ENCODE measurements at regions not wholly inside any gene's neighbourhood (a gene's known extent, or its start where the extent isn't known, plus 50 kb on each side); places are given as distances from the start of the nearest gene placed in this dataset.

DNA sequence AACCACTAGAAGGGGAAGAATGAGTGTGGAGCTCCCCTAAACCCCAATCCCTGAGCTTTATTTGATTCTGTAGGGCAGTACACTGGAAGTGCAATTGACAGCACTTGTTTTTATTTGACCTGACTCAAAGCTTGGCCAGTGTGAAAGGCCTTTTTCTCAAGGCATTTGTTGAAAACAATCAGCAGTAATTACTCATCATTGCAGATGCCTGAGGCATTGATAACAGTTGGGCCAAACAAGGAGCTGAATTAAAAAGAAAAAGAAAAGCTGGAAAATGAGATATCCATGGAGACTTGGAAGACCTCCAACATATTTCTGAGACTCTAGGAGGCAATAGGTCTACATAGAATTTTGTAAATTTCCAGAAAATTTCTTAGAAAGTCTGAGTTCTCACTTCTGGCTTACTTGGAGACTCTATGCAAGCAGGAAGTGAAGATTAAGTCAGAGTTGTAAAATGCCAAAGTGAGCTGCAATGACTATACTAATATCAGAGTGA, 200.8 kb upstream of the KCNJ16 start:
- Histone ChIP-seq H3K4me3 (no peak overlapping the region), H3K27ac (no peak overlapping the region), H3K4me1 (no peaks in the 10 kb centered on the region), H3K9me3 (no peaks in the 10 kb centered on the region), H3K36me3 (ENCODE audit: low read depth, missing control alignments) (no peaks in the 10 kb centered on the region), H3K27me3 (no peaks in the 10 kb centered on the region)
- intact Hi-C loops (cut with DNase I; ENCODE audit: low total_unique reads): no loop called here
- TF ChIP-seq, protein P1, sequence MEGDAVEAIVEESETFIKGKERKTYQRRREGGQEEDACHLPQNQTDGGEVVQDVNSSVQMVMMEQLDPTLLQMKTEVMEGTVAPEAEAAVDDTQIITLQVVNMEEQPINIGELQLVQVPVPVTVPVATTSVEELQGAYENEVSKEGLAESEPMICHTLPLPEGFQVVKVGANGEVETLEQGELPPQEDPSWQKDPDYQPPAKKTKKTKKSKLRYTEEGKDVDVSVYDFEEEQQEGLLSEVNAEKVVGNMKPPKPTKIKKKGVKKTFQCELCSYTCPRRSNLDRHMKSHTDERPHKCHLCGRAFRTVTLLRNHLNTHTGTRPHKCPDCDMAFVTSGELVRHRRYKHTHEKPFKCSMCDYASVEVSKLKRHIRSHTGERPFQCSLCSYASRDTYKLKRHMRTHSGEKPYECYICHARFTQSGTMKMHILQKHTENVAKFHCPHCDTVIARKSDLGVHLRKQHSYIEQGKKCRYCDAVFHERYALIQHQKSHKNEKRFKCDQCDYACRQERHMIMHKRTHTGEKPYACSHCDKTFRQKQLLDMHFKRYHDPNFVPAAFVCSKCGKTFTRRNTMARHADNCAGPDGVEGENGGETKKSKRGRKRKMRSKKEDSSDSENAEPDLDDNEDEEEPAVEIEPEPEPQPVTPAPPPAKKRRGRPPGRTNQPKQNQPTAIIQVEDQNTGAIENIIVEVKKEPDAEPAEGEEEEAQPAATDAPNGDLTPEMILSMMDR (IDR thresholded peaks at IDR 0.05): no peak
- no peak for TF ChIP-seq POLR2A (IDR thresholded peaks at IDR 0.05)
- no peak for DNase-seq

DNA sequence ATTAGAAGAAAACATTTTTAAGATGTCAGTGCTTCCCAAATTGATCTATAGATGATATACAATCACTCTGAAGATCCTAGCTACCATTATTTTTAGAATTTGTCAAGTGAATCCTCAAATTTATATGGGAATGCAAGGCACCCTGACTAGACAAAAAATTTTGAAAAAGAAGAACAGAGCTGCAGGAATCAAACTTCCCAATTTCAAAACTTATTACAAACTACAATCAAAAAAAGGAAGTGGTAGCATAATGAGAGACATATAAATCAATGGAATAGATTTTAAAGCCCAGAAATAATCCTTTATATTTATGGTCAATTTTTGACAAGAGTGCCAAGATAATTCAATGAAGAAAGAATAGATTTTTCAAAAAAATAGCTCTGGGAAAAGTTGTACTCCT, 198.3 kb upstream of the KCNJ16 start:
- Histone ChIP-seq H3K27ac (no peak overlapping the region), H3K27me3 (no peaks in the 10 kb centered on the region), H3K4me3 (no peak overlapping the region), H3K4me1 (no peaks in the 10 kb centered on the region), H3K9me3 (no peaks in the 10 kb centered on the region), H3K36me3 (ENCODE audit: low read depth, missing control alignments) (no peaks in the 10 kb centered on the region)
- intact Hi-C loops (cut with DNase I; ENCODE audit: low total_unique reads): no loop called here
- no peak for DNase-seq
- TF ChIP-seq, protein P1 (IDR thresholded peaks at IDR 0.05): no peak
- TF ChIP-seq POLR2A (IDR thresholded peaks at IDR 0.05): no peak

- intact Hi-C loops (cut with DNase I; ENCODE audit: low total_unique reads): no loop called here
- H3K4me3 ChIP-seq: no peak overlapping the region
- no peak for DNase-seq
- no peak for TF ChIP-seq POLR2A (IDR thresholded peaks at IDR 0.05)
- TF ChIP-seq, protein P1 (IDR thresholded peaks at IDR 0.05): no peak
- H3K27ac ChIP-seq: no peak overlapping the region
- H3K9me3 ChIP-seq: no peaks in the 10 kb centered on the region
- 85 to 94% methylated on average over 2 of the region's 2 CpGs for WGBS, 2 donors
- H3K4me1 ChIP-seq: no peaks in the 10 kb centered on the region
- H3K36me3 ChIP-seq (ENCODE audit: low read depth, missing control alignments): no peaks in the 10 kb centered on the region
- H3K27me3 ChIP-seq: no peaks in the 10 kb centered on the region
Measured at GRCh38 chr17:69878661-69879060, 196.4 kb upstream of the KCNJ16 start.

DNA sequence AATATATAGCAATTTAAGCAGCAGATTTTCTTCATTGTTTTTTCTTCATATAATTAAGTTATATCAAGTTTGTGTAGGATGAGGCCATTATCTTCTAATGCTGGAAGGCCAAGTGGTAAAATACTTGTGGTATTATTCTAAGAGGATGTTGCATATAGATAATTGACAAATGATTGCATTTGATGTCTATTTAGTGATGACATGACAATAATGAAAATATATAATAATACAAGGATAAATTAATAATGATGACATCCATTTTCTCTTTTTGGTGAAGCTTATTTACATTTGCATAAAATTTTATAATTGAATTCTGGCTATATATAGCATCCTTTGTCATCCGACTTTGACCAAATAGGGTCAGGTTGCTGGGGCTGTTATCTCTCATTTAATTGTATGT, 195.4 kb upstream of the KCNJ16 start:
- H3K27ac ChIP-seq: no peak overlapping the region
- H3K9me3 ChIP-seq: no peaks in the 10 kb centered on the region
- WGBS, 2 donors: 70 to 77% methylated on average over 1 of the region's 1 CpG
- DNase-seq: no peak
- TF ChIP-seq, protein P1 (IDR thresholded peaks at IDR 0.05): no peak
- no peak for TF ChIP-seq POLR2A (IDR thresholded peaks at IDR 0.05)
- no peaks in the 10 kb centered on the region for H3K27me3 ChIP-seq
- no peaks in the 10 kb centered on the region for H3K36me3 ChIP-seq (ENCODE audit: low read depth, missing control alignments)
- H3K4me1 ChIP-seq: no peaks in the 10 kb centered on the region
- intact Hi-C loops (cut with DNase I; ENCODE audit: low total_unique reads): no loop called here
- no peak overlapping the region for H3K4me3 ChIP-seq

- TF ChIP-seq, protein P1 (IDR thresholded peaks at IDR 0.05): no peak
- Histone ChIP-seq H3K27me3 (no peaks in the 10 kb centered on the region), H3K36me3 (ENCODE audit: low read depth, missing control alignments) (no peaks in the 10 kb centered on the region), H3K4me1 (no peaks in the 10 kb centered on the region), H3K4me3 (no peak overlapping the region), H3K27ac (no peak overlapping the region), H3K9me3 (no peaks in the 10 kb centered on the region)
- no peak for DNase-seq
- intact Hi-C loops (cut with DNase I; ENCODE audit: low total_unique reads): no loop called here
- WGBS, 2 donors: 94% methylated on average over 4 of the region's 4 CpGs
Measured at GRCh38 chr17:69880591-69881112, 194.4 kb upstream of the KCNJ16 start.

Data from testis (tissue), 2 donors.